GM10266 (cell line): ENCODE measurements at regions not wholly inside any gene's neighbourhood (a gene's known extent, or its start where the extent isn't known, plus 50 kb on each side); places are given as distances from the start of the nearest gene placed in this dataset.

Source experiments
- DNase-seq: peaks from one replicate; pipeline ENCODE4 v3.0.0; 2012; ENCODE audit errors: extremely low spot score
- CTCF ChIP-seq: IDR thresholded peaks from 2 replicates; pipeline ENCODE4 v1.5.1; 2012; ENCODE audit warnings: mild to moderate bottlenecking, low read depth; ENCODE audit not compliant: control insufficient read depth, insufficient read depth; ENCODE audit errors: missing control alignments

- DNase-seq: no peak
- TF ChIP-seq CTCF: no peak
These were observed 283.3 kb upstream of the NETO1 start for GRCh38 chr18:73151086-73151485.

GRCh38 chr18:73150199-73150598 is 282.4 kb upstream of the NETO1 start:
- no peak for TF ChIP-seq CTCF
- DNase-seq: no peak

- TF ChIP-seq CTCF: no peak
- DNase-seq: no peak
These were observed 279.8 kb upstream of the NETO1 start for GRCh38 chr18:73147590-73147989.

- no peak for TF ChIP-seq CTCF
- DNase-seq: no peak
These were observed 276.2 kb upstream of the NETO1 start for GRCh38 chr18:73144030-73144429.

- DNase-seq: peak; percentile 27
- TF ChIP-seq CTCF: peak; percentile 48
These were observed 268.3 kb upstream of the NETO1 start for GRCh38 chr18:73136134-73136533.

- no peak for TF ChIP-seq CTCF
- DNase-seq: no peak
These were observed 256.4 kb upstream of the NETO1 start for GRCh38 chr18:73124175-73124574.

- DNase-seq: no peak
- no peak for TF ChIP-seq CTCF
These were observed 253.4 kb upstream of the NETO1 start for GRCh38 chr18:73121207-73121606.
